Fibroblast of the aortic adventitia (primary cell): ENCODE measurements at regions not wholly inside any gene's neighbourhood (a gene's known extent, or its start where the extent isn't known, plus 50 kb on each side); places are given as distances from the start of the nearest gene placed in this dataset.

Source experiments
- DNase-seq: peaks from one replicate; pipeline ENCODE4 v3.0.0-alpha.2; 2010; ENCODE audit warnings: low read depth
- H3K4me3 ChIP-seq: 2 replicates; pipeline ENCODE4 v1.5.1; 2011; ENCODE audit warnings: low read depth, mild to moderate bottlenecking, control low read depth, low read length, moderate library complexity
- TF ChIP-seq, protein P1 (sequence below): IDR thresholded peaks from 2 replicates; pipeline ENCODE4 v1.5.1; 2011; ENCODE audit warnings: mild to moderate bottlenecking, low read length, control low read depth, inconsistent platforms; ENCODE audit not compliant: insufficient read depth

DNA sequence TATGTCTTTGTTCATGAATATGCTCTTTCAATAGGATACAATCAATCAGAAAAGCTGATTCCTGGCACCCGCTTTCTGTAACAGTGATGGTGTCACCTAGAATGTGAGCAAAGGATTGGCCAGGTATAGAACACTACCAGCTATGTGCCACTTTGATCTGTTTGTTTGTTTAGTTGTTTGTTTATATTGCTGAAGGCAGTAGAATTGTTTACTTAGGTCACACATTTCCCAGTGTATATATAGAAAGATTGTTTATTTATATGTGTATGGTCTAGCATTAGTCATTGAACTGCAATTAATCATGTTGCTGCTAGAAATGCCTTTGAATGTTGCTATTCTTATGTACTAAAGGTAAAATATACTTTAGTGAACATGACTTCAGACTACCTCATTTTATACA is 1678.6 kb upstream of the CELF4 start:
- TF ChIP-seq, protein P1, sequence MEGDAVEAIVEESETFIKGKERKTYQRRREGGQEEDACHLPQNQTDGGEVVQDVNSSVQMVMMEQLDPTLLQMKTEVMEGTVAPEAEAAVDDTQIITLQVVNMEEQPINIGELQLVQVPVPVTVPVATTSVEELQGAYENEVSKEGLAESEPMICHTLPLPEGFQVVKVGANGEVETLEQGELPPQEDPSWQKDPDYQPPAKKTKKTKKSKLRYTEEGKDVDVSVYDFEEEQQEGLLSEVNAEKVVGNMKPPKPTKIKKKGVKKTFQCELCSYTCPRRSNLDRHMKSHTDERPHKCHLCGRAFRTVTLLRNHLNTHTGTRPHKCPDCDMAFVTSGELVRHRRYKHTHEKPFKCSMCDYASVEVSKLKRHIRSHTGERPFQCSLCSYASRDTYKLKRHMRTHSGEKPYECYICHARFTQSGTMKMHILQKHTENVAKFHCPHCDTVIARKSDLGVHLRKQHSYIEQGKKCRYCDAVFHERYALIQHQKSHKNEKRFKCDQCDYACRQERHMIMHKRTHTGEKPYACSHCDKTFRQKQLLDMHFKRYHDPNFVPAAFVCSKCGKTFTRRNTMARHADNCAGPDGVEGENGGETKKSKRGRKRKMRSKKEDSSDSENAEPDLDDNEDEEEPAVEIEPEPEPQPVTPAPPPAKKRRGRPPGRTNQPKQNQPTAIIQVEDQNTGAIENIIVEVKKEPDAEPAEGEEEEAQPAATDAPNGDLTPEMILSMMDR: no peak
- no peak overlapping the region for H3K4me3 ChIP-seq
- DNase-seq: no peak

DNA sequence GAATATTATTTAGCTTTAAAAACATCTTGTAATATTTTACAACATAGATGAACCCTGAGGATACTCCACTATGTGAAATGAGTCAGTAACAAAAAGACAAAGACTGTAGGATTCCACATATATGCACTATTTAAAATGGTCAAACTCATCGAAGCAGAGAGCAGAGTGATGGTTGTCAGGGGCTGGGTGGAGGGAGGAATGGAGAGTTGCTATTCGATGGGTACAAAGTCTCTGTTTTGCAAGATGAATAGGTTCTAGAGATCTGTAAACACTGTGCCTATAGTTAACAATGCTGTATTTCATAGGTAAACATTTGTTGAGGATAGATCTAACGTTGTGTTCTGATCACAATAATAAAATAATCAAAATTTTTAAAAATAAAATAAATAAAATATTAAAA is 1675.9 kb upstream of the CELF4 start:
- TF ChIP-seq, protein P1: no peak

DNA sequence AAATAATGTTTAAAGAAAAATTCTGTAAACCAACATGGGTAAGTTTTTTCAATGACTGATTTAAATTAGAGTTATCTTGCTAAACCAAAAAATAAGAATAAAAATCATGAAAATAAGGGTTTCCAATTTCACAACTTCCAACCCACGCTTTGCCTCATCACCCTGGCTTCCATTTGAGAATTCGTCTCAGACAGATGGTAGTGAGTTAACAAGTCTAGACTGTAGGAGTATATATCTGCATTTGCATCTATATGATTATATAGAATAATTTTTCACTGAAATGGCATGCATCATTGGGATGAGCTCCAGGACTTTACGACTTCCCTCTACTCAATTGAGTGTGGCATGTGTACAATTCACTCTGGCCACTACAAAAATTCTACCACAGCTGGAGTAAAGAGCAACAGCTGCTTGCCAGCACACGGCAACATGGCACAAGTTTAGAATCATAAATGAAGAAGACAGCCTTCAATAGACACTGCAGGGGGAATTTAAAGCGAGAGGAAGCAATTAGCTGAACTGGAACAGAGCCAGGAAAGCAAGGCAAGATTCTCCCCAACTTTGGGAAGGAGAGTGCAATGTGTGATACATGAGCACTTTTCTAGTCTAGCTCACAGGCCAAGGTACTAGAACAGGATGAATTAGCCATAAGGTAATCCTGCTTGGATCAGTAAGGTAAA is 1673.5 kb upstream of the CELF4 start:
- no peak overlapping the region for H3K4me3 ChIP-seq
- TF ChIP-seq, protein P1: no peak
- no peak for DNase-seq

More for the DNA sequence above, 1675.9 kb upstream of the CELF4 start:
- DNase-seq: no peak
- H3K4me3 ChIP-seq: no peak overlapping the region

DNA sequence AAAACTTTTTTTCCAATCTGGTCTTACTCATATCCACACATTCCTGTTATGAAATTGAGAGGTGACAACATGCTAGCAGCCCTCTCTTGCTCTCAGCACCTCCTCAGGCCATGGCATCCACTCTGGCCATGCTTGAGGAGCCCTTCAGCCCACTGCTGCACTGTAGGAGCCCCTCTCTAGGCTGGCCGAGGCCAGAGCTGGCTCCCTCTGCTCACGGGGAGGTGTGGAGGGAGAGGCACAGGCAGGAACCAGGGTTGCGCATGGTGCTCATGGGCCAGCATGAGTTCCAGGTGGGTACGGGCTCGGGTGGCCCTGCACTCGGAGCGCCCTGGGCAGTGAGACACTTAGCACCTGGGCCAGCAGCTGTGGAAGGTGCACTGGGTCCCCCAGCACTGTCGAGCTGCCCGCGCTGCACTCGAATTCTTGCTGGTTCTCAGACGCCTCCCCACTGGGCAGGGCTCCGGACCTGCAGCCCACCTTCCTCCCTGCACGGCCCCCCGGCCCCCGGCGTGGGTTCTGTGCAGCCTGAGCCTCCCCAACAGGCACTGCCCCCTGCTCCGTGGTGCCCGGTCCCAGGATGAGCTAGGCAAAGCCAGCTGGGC is 1669.6 kb upstream of the CELF4 start:
- H3K4me3 ChIP-seq: no peak overlapping the region
- DNase-seq: no peak
- TF ChIP-seq, protein P1: no peak

DNA sequence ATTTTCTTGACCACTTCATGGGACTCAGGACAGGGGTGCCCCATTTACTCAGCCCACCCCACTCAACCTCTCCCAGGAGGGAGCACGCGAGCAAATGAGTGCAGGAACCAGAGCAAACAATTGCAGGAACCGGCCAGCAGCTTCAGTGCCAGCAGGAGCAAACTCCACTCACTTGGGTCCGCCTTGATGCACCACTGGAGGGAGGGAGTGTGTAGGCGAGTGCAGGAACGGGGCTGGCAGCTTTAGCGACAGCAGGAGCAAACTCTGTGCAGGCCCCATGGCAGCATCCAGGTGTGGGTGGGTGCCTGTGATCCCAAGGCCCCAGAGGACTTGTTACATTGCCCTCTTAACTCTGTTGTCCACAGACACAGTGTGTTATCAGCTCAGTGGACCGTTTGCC is 1667.3 kb upstream of the CELF4 start:
- no peak overlapping the region for H3K4me3 ChIP-seq
- no peak for DNase-seq
- TF ChIP-seq, protein P1: no peak

DNA sequence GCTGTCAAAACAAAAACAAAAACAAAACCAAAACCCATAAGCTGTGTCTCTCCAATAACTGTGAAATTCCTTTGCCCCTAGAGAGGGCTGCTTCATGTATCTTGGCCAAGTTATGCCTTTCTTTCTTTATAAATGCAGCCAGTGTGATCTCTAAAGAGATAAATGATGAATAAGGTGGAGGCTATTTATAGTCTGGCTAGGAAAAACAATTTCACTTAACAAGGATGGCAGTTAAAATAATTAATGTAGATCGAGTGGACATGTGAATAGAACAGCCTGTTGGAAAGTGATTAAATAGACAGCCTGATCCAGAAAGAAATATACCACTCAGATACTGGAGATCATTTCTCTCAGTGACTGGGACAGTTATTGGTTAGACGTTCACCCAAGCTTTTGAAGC is 1666.9 kb upstream of the CELF4 start:
- no peak overlapping the region for H3K4me3 ChIP-seq
- DNase-seq: no peak
- TF ChIP-seq, protein P1: no peak
